ENCODE measurements at regions not wholly inside any gene's neighbourhood (a gene's known extent, or its start where the extent isn't known, plus 50 kb on each side); places are given as distances from the start of the nearest gene placed in this dataset.
"Not testable (repeated sequence)": the region's sequence is repeated elsewhere in the genome, so short reads cannot be mapped to it uniquely, and the experiment has no call there.

DNA sequence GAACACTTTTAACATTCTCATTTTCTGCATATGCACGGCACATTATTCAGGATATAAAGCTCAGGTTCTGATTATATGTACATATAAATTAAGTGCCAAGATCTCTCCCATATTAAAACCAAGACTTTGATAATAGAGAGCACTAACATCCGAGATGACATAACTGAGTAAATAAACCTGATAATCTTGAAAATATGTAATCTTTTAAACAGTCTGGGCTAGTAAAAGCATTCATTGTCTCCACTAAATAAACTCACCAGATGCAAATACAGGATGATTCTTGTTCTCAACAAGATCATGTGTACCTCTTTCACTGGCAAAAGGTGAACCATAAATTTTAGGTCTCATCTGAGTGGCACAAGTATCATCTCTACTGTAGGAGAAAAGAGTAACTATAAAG lies 942.2 kb downstream of the TRAM1L1 start:
- Histone ChIP-seq H3K27me3 (ENCODE audit: control insufficient read depth, insufficient read depth, low read length) (no peaks in the 10 kb centered on the region), H3K9me3 (ENCODE audit: control insufficient read depth, insufficient read depth, low read length) (no peaks in the 10 kb centered on the region), H3K4me1 (ENCODE audit: control insufficient read depth, insufficient read depth, low read length) (no peaks in the 10 kb centered on the region), H3K4me3 (ENCODE audit: low read depth, low read length) (no peak overlapping the region), H3K27ac (ENCODE audit: low read depth, low read length) (no peak overlapping the region), H3K36me3 (ENCODE audit: control insufficient read depth, insufficient read depth, low read length) (no peaks in the 10 kb centered on the region)
- no peak for DNase-seq (ENCODE audit: low read depth in 4 of 6, low spot score in 6 of 6)
- no CpG with 5 or more reads among the region's 2 CpGs for WGBS (ENCODE audit: insufficient coverage)

DNA sequence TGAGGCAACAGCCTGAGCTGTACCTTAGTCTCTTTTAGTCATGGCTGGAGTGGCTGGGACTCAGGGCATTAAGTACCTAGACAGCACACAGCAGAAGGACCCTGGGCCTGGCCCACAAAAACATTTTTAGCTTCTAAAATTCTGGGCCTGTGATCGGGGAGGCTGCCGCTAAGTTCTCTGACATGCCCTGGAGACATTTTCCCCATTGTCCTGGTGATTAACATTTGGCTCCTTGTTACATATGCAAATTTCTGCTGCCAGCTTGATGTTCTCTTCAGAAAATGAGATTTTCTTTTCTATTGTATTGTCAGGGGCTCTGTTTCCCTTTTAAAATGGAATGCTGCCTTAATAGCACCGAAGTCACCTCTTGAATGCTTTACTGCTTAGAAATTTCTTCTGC lies 952.4 kb downstream of the TRAM1L1 start:
- no peaks in the 10 kb centered on the region for H3K9me3 ChIP-seq (ENCODE audit: control insufficient read depth, insufficient read depth, low read length)
- no peaks in the 10 kb centered on the region for H3K4me1 ChIP-seq (ENCODE audit: control insufficient read depth, insufficient read depth, low read length)
- WGBS (ENCODE audit: insufficient coverage), result 69% methylated on average over 2 of the region's 3 CpGs
- DNase-seq (ENCODE audit: low read depth in 4 of 6, low spot score in 6 of 6), result no peak
- no peaks in the 10 kb centered on the region for H3K36me3 ChIP-seq (ENCODE audit: control insufficient read depth, insufficient read depth, low read length)
- no peak overlapping the region for H3K4me3 ChIP-seq (ENCODE audit: low read depth, low read length)
- no peaks in the 10 kb centered on the region for H3K27me3 ChIP-seq (ENCODE audit: control insufficient read depth, insufficient read depth, low read length)
- no peak overlapping the region for H3K27ac ChIP-seq (ENCODE audit: low read depth, low read length)

DNA sequence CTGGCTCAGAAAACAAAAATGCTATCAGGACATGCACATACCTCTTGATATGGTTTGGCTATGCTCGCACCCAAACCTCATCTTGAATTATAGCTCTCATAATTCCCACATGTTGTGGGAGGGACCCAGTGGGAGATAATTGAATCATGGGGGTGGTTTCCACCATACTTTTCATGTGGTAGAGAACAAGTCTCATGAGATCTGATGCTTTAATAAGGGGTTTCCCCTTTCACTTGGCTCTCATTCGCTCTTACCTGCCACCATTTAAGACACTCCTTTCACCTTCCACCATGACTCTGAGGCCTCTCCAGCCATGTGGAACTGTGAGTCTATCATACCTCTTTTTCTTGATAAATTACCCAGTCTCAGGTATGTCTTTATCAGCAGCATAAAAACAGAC lies 958.6 kb downstream of the TRAM1L1 start:
- no peak overlapping the region for H3K4me3 ChIP-seq (ENCODE audit: low read depth, low read length)
- no peaks in the 10 kb centered on the region for H3K36me3 ChIP-seq (ENCODE audit: control insufficient read depth, insufficient read depth, low read length)
- no peak for DNase-seq (ENCODE audit: low read depth in 4 of 6, low spot score in 6 of 6)
- H3K4me1 ChIP-seq (ENCODE audit: control insufficient read depth, insufficient read depth, low read length), result no peaks in the 10 kb centered on the region
- no peaks in the 10 kb centered on the region for H3K27me3 ChIP-seq (ENCODE audit: control insufficient read depth, insufficient read depth, low read length)
- H3K9me3 ChIP-seq (ENCODE audit: control insufficient read depth, insufficient read depth, low read length), result no peaks in the 10 kb centered on the region
- no CpG with 5 or more reads among the region's 2 CpGs for WGBS (ENCODE audit: insufficient coverage)
- no peak overlapping the region for H3K27ac ChIP-seq (ENCODE audit: low read depth, low read length)

DNA sequence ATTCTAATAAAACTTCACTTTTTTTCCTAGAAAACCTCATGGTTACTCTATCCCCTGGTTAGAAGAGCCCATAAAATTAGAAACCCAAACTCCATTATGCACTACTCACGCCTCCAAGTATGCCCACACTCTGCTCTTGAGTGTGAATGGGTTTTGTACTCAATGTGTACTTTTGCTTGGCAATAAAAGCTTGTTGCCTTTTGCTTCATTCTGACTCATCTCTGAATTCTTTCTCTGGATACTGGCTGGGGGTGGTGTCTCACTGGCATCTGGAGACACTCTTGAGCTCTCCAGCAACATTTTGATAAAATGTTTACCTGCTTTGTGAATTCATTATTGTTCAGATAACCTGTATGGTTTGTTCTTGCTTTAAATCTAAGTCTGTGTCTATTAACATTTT lies 963.3 kb downstream of the TRAM1L1 start:
- WGBS (ENCODE audit: insufficient coverage), result no CpG with 5 or more reads among the region's 1 CpG
- H3K27me3 ChIP-seq (ENCODE audit: control insufficient read depth, insufficient read depth, low read length), result no peaks in the 10 kb centered on the region

DNA sequence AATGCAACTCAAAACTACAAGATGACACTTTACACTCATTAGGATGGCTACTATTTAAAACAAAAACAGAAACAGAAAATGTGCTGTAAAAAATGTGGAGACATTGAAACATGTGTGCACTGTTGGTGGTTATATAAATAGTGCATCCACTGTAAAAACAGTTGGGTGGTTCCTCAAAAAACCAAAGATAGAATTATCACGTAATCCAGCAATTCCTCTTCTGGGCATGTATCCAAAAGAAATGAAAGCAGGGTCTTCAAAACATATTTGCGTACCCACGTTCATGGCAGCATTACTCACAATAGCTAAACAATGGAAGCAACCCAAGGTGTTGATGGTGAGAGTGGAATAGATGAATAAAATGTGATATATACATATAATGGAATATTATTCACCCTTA lies 967.2 kb downstream of the TRAM1L1 start:
- peak in 1 of 6 donors; percentile 42 for DNase-seq (ENCODE audit: low read depth in 4 of 6, low spot score in 6 of 6)
- Histone ChIP-seq H3K4me1 (ENCODE audit: control insufficient read depth, insufficient read depth, low read length) (no peaks in the 10 kb centered on the region), H3K4me3 (ENCODE audit: low read depth, low read length) (no peak overlapping the region), H3K36me3 (ENCODE audit: control insufficient read depth, insufficient read depth, low read length) (no peaks in the 10 kb centered on the region), H3K27me3 (ENCODE audit: control insufficient read depth, insufficient read depth, low read length) (no peaks in the 10 kb centered on the region), H3K27ac (ENCODE audit: low read depth, low read length) (no peak overlapping the region), H3K9me3 (ENCODE audit: control insufficient read depth, insufficient read depth, low read length) (no peaks in the 10 kb centered on the region)
- WGBS (ENCODE audit: insufficient coverage), result no CpG with 5 or more reads among the region's 3 CpGs

More for the DNA sequence above, 963.3 kb downstream of the TRAM1L1 start:
- H3K9me3 ChIP-seq (ENCODE audit: control insufficient read depth, insufficient read depth, low read length), result no peaks in the 10 kb centered on the region
- no peak overlapping the region for H3K27ac ChIP-seq (ENCODE audit: low read depth, low read length)
- DNase-seq (ENCODE audit: low read depth in 4 of 6, low spot score in 6 of 6), result no peak
- no peaks in the 10 kb centered on the region for H3K36me3 ChIP-seq (ENCODE audit: control insufficient read depth, insufficient read depth, low read length)
- no peak overlapping the region for H3K4me3 ChIP-seq (ENCODE audit: low read depth, low read length)
- H3K4me1 ChIP-seq (ENCODE audit: control insufficient read depth, insufficient read depth, low read length), result no peaks in the 10 kb centered on the region

DNA sequence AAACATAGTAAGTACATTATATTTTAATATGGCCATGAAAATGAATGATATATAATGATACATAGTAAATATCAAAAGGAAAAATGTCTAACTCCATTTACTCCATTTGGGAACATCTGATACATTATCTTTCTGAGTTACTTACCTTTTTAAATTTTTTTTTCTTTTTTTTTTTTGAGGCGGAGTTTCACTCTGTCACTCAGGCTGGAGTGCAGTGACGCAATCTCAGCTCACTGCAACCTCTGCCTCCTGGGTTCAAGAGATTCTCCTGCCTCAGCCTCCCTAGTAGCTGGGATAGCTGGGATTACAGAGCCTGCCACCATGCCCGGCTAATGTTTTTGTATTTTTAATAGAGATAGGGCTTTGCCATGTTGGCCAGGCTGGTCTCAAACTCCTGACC lies 972.5 kb downstream of the TRAM1L1 start:
- not testable (repeated sequence) for H3K36me3 ChIP-seq (ENCODE audit: control insufficient read depth, insufficient read depth, low read length); H3K9me3 ChIP-seq (ENCODE audit: control insufficient read depth, insufficient read depth, low read length); H3K4me1 ChIP-seq (ENCODE audit: control insufficient read depth, insufficient read depth, low read length); H3K4me3 ChIP-seq (ENCODE audit: low read depth, low read length); H3K27me3 ChIP-seq (ENCODE audit: control insufficient read depth, insufficient read depth, low read length); H3K27ac ChIP-seq (ENCODE audit: low read depth, low read length); DNase-seq (ENCODE audit: low read depth in 4 of 6, low spot score in 6 of 6)
- WGBS (ENCODE audit: insufficient coverage), result 100% methylated on average over 2 of the region's 3 CpGs

DNA sequence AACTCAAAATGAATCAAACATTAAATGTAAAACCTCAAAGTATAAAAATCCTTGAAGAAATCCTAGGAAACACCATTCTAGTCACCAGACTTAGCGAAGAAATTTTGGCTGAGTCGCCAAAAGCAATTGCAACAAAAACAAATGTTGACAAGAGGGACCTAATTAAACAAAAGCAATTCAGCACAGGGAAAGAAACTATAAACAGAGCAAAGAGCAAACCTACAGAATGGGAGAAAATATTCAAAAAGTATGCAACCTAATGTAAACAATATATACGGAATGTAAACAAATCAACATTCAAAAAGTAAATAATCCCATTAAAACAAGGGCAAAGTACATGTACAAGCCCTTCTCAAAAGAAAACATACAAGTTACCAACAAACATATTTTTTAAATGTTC lies 974.7 kb downstream of the TRAM1L1 start:
- Histone ChIP-seq H3K36me3 (ENCODE audit: control insufficient read depth, insufficient read depth, low read length) (no peaks in the 10 kb centered on the region), H3K27ac (ENCODE audit: low read depth, low read length) (no peak overlapping the region), H3K27me3 (ENCODE audit: control insufficient read depth, insufficient read depth, low read length) (no peaks in the 10 kb centered on the region), H3K9me3 (ENCODE audit: control insufficient read depth, insufficient read depth, low read length) (peaks cover 1% of the 10 kb centered on the region), H3K4me1 (ENCODE audit: control insufficient read depth, insufficient read depth, low read length) (no peaks in the 10 kb centered on the region), H3K4me3 (ENCODE audit: low read depth, low read length) (no peak overlapping the region)
- no peak for DNase-seq (ENCODE audit: low read depth in 4 of 6, low spot score in 6 of 6)
- 86% methylated on average over 1 of the region's 3 CpGs for WGBS (ENCODE audit: insufficient coverage)

DNA sequence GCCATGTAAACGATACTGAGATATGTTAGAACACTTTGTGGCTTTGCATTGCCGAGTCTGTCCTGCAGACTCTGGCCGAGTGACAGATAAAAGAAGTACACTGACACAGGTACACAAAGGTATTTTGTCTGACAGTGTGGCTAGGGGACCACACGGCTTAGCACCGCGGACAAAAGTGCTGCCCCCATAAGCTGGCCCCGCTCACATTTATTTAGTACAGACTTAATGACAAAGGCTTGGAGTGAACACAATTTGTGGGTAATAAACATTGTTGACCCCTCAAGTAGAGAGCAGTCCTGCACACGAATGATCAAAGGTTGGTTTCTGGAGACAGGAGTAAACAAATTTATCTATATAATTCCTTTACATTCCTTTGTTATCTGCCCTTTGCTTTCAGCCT lies 976.8 kb downstream of the TRAM1L1 start:
- H3K9me3 ChIP-seq (ENCODE audit: control insufficient read depth, insufficient read depth, low read length), result peaks cover 1% of the 10 kb centered on the region
- no peak for DNase-seq (ENCODE audit: low read depth in 4 of 6, low spot score in 6 of 6)
- H3K4me3 ChIP-seq (ENCODE audit: low read depth, low read length), result no peak overlapping the region
- no peak overlapping the region for H3K27ac ChIP-seq (ENCODE audit: low read depth, low read length)
- H3K27me3 ChIP-seq (ENCODE audit: control insufficient read depth, insufficient read depth, low read length), result no peaks in the 10 kb centered on the region
- 92% methylated on average over 5 of the region's 8 CpGs for WGBS (ENCODE audit: insufficient coverage)
- no peaks in the 10 kb centered on the region for H3K4me1 ChIP-seq (ENCODE audit: control insufficient read depth, insufficient read depth, low read length)
- no peaks in the 10 kb centered on the region for H3K36me3 ChIP-seq (ENCODE audit: control insufficient read depth, insufficient read depth, low read length)

DNA sequence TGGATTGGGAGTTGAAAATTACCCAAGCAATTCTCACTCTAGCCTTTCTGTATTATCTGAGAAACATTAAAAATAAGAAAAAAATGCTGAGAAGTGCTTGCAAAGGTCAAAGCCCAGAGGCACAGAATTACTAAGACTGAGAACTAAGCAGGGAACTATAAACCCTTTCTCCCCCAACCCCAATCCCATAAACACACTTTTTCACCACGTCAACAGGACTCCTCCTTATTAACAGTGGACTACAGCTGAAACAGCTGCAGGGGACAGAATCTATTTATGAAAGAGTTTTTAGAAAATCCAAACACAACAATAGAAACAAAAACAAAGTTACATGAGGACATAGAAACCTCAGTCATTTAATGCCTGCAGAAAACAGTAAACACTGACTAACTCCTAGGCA lies 984.1 kb downstream of the TRAM1L1 start:
- Histone ChIP-seq H3K4me1 (ENCODE audit: control insufficient read depth, insufficient read depth, low read length) (no peaks in the 10 kb centered on the region), H3K9me3 (ENCODE audit: control insufficient read depth, insufficient read depth, low read length) (peaks cover 3% of the 10 kb centered on the region), H3K36me3 (ENCODE audit: control insufficient read depth, insufficient read depth, low read length) (no peaks in the 10 kb centered on the region), H3K27me3 (ENCODE audit: control insufficient read depth, insufficient read depth, low read length) (no peaks in the 10 kb centered on the region), H3K4me3 (ENCODE audit: low read depth, low read length) (no peak overlapping the region), H3K27ac (ENCODE audit: low read depth, low read length) (no peak overlapping the region)
- no peak for DNase-seq (ENCODE audit: low read depth in 4 of 6, low spot score in 6 of 6)
- no CpG with 5 or more reads among the region's 1 CpG for WGBS (ENCODE audit: insufficient coverage)

DNA sequence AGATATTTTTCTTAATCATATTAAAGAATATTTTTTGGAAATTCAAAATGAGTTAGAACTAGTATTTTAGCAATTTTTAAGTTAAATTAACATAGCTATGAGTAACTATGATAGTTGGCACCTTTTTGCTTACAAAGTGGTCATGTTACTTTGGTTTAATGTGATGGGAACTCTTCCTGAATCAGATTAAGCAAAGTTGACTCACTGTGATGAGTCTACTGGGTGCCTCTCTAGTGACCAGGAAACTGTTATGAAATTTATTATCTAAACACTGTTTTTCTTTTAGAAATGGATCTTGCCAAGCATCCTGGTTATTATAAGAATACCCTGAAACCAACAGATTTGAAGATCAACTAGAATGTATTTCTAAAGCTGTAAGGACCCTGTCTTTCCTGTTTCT lies 985.8 kb downstream of the TRAM1L1 start:
- H3K9me3 ChIP-seq (ENCODE audit: control insufficient read depth, insufficient read depth, low read length), result peaks cover 3% of the 10 kb centered on the region
- H3K27me3 ChIP-seq (ENCODE audit: control insufficient read depth, insufficient read depth, low read length), result no peaks in the 10 kb centered on the region
- DNase-seq (ENCODE audit: low read depth in 4 of 6, low spot score in 6 of 6), result no peak
- H3K27ac ChIP-seq (ENCODE audit: low read depth, low read length), result no peak overlapping the region
- H3K4me3 ChIP-seq (ENCODE audit: low read depth, low read length), result no peak overlapping the region
- H3K36me3 ChIP-seq (ENCODE audit: control insufficient read depth, insufficient read depth, low read length), result no peaks in the 10 kb centered on the region
- no peaks in the 10 kb centered on the region for H3K4me1 ChIP-seq (ENCODE audit: control insufficient read depth, insufficient read depth, low read length)

Measured in spinal cord (tissue), 9 donors.